ENCODE measurements at regions not wholly inside any gene's neighbourhood (a gene's known extent, or its start where the extent isn't known, plus 50 kb on each side); places are given as distances from the start of the nearest gene placed in this dataset.

DNA sequence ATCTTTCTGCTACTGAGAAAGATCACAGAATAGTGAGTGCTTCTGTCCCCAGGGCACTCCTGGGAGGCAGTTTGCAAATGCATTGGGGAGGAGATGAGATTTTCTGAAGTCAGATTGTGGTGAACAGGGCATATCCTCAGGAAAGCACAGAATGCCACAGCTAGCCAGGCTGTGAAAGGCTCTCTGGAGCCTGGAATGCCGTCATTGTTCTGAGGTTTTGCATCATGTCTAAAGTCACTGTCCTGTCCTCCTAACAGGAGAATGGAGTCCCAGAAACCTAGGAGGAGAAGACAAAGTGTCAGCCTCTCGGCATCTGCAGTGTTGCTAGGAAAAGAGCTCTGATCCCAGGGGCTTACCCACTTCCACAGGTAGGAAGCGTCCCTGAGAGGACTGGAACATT lies 69.2 kb upstream of the IGFBP3 start:
- TF ChIP-seq, protein P1, sequence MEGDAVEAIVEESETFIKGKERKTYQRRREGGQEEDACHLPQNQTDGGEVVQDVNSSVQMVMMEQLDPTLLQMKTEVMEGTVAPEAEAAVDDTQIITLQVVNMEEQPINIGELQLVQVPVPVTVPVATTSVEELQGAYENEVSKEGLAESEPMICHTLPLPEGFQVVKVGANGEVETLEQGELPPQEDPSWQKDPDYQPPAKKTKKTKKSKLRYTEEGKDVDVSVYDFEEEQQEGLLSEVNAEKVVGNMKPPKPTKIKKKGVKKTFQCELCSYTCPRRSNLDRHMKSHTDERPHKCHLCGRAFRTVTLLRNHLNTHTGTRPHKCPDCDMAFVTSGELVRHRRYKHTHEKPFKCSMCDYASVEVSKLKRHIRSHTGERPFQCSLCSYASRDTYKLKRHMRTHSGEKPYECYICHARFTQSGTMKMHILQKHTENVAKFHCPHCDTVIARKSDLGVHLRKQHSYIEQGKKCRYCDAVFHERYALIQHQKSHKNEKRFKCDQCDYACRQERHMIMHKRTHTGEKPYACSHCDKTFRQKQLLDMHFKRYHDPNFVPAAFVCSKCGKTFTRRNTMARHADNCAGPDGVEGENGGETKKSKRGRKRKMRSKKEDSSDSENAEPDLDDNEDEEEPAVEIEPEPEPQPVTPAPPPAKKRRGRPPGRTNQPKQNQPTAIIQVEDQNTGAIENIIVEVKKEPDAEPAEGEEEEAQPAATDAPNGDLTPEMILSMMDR (IDR thresholded peaks at IDR 0.05; ENCODE audit: extremely low read depth, missing control alignments): no peak
- DNase-seq (ENCODE audit: low spot score): no peak

- DNase-seq (ENCODE audit: low spot score): no peak
- TF ChIP-seq, protein P1 (IDR thresholded peaks at IDR 0.05; ENCODE audit: extremely low read depth, missing control alignments): no peak
These were observed 67.5 kb upstream of the IGFBP3 start for GRCh38 chr7:45988405-45989057.

DNA sequence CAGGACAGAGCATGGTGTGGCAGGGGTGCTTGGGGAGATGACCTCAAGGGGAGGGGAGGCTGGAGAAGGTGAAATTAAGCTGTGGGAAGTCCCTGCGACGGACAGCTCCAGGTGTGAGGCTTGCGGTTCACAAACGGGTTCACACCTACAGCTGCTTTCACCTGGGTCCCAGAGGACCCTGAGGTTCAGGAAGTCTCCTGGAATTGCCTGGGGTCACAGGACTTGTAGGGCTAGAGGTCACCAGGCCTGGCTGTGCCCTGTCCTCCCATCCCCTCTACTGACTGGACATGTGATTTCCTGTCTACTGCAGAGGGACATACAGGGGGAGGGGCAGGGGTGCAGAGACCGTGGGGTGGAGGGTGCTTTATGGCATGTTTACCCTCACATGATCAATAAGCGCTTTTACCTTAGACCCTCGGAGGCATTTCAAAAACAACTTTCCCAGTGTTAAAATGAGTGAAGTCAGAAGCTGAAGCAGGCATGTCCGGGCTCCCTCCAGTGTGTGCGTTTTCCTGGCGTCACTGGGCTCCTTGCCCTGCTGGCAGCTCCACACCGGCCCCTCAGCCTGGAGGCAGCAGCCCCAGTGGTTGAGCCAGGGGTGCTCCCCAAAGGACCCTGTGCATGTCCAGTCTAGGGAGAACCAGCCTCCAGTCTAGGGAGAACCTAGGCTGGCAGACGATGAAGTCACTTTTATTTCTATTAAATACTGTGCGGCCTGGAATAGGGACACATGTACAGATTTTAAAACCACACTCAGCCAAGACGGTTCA lies 66.6 kb upstream of the IGFBP3 start:
- TF ChIP-seq, protein P1 (IDR thresholded peaks at IDR 0.05; ENCODE audit: extremely low read depth, missing control alignments): no peak
- DNase-seq (ENCODE audit: low spot score): no peak

GRCh38 chr7:45986355-45987298 lies 65.6 kb upstream of the IGFBP3 start:
- TF ChIP-seq, protein P1 (IDR thresholded peaks at IDR 0.05; ENCODE audit: extremely low read depth, missing control alignments): no peak
- DNase-seq (ENCODE audit: low spot score): no peak

DNA sequence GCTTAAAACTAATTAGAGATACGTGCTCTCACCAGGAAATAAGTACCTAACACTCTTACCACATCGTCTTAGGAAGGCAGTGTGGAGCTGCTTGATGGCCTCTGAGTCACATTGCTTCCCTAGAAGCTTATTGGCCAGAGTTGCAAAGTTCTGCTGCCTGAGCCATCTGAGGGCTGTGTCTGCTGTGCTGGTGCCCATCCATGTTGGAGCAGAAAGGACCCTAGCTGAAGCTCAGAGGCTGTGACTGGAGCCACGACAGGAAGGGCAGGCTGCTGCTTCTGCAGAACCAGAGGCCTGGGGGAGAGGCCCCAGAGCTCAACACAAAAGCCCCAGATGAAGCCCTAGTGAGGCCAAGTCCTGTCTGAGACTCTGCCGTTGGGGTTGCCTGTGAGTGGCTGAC lies 64.8 kb upstream of the IGFBP3 start:
- TF ChIP-seq, protein P1 (IDR thresholded peaks at IDR 0.05; ENCODE audit: extremely low read depth, missing control alignments): no peak
- DNase-seq (ENCODE audit: low spot score): no peak

DNA sequence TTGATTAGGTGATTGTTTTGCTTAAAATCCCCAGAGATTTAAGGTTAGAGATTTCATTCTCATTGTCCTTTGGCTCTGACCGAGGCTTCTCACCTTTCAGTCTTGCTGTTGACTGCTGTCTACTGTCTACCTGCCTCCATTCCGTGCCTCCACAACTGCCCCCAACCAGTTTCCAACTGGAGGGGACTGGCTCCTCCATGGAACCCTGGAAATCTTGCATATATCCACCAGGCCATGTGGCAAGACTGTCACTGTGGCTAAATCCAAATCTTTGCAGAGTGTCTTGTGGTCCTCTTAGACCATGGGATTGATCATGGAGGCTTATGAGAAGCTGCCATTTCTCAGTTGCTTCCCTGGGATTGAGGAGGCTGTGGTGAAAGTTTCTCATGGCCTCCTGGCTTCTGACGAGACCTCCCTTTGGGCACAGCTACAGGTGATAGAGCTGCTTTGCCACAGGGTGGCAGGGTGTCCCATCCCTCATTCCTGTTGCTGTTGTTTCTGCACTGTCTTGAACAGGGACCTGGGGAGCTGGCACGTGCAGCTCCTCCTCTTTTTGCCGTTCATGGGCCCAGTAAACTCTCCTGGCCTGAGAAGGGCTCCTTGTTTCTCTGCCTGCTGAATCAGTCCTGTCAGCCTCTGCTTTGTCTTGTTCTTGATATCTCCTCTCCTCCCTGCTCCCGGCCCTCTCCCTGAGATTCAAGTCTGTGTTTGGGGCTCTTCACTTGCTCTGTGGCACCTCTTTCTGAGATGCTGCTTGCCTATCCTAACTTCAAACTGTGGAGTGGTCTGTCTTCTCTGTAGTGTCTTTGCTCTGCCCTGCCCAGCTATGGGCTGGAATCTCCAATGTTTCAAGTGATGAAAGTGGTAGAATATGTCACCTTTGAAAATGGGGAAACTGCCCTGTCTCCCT lies 63.6 kb upstream of the IGFBP3 start:
- TF ChIP-seq, protein P1 (IDR thresholded peaks at IDR 0.05; ENCODE audit: extremely low read depth, missing control alignments): no peak
- DNase-seq (ENCODE audit: low spot score): no peak
